Fibroblast of lung (primary cell): ENCODE measurements at regions not wholly inside any gene's neighbourhood (a gene's known extent, or its start where the extent isn't known, plus 50 kb on each side); places are given as distances from the start of the nearest gene placed in this dataset.

Source experiments
- DNase-seq, 2 donors: peaks; one replicate each; pipeline versions ENCODE4 v3.0.0 to v3.0.0-alpha.2; 2010; ENCODE audit warnings: low read depth in 2 of 2
- H2AFZ ChIP-seq: 2 replicates; pipeline ENCODE4 v1.5.1; 2012; ENCODE audit warnings: low read length, control low read depth, inconsistent platforms
- H3K27ac ChIP-seq: 2 replicates; pipeline ENCODE4 v1.5.1; 2011; ENCODE audit warnings: low read length, control low read depth; ENCODE audit not compliant: insufficient read depth
- H3K27me3 ChIP-seq: 2 replicates; pipeline ENCODE4 v1.5.1; 2011; ENCODE audit warnings: mild to moderate bottlenecking, low read length; ENCODE audit not compliant: control insufficient read depth, insufficient read depth
- H3K36me3 ChIP-seq: 2 replicates; pipeline ENCODE4 v1.5.1; 2011; ENCODE audit warnings: low read length; ENCODE audit not compliant: control insufficient read depth, insufficient read depth
- H3K4me1 ChIP-seq: 2 replicates; pipeline ENCODE4 v1.5.1; 2011; ENCODE audit warnings: low read length; ENCODE audit not compliant: control insufficient read depth, insufficient read depth; ENCODE audit errors: extremely low read depth
- H3K4me2 ChIP-seq: 2 replicates; pipeline ENCODE4 v1.5.1; 2011; ENCODE audit warnings: low read length, control low read depth; ENCODE audit not compliant: insufficient read depth; ENCODE audit errors: extremely low read depth
- H3K4me3 ChIP-seq, 4 experiments: fragments of 200-600 bp in 1 of 4; sonication (generic) in 1 of 4; replicated peaks in 1 of 4; 2 replicates each; pipeline ENCODE4 v1.5.1; 2011 to 2016; ENCODE audit warnings: low read length in 4 of 4, low read depth in 3 of 4, mild to moderate bottlenecking in 3 of 4, control low read depth in 2 of 4, inconsistent platforms in 1 of 4, mixed read lengths in 1 of 4; ENCODE audit not compliant: insufficient read depth in 1 of 4; ENCODE audit errors: control extremely low read depth in 1 of 4
- H3K79me2 ChIP-seq: 2 replicates; pipeline ENCODE4 v1.5.1; 2012; ENCODE audit warnings: mild to moderate bottlenecking, low read length, inconsistent platforms; ENCODE audit not compliant: control insufficient read depth, insufficient read depth
- H3K9ac ChIP-seq: 2 replicates; pipeline ENCODE4 v1.5.1; 2011; ENCODE audit warnings: mild to moderate bottlenecking, low read length, control low read depth; ENCODE audit not compliant: insufficient read depth
- H3K9me3 ChIP-seq: 2 replicates; pipeline ENCODE4 v1.5.1; 2012; ENCODE audit warnings: low read depth, low read length; ENCODE audit not compliant: control insufficient read depth, insufficient read depth
- H4K20me1 ChIP-seq: 2 replicates; pipeline ENCODE4 v1.5.1; 2011; ENCODE audit warnings: low read length; ENCODE audit not compliant: control insufficient read depth, insufficient read depth; ENCODE audit errors: extremely low read depth
- EZH2 ChIP-seq: IDR thresholded peaks from 2 replicates; pipeline ENCODE4 v1.5.1; 2012; ENCODE audit warnings: low read length, control low read depth, mild to moderate bottlenecking; ENCODE audit errors: missing control alignments
- TF ChIP-seq, protein P1 (sequence below), 2 donors: IDR thresholded peaks in 1 of 2; conservative IDR thresholded peaks in 1 of 2; 1 replicate in 1 of 2; 2 replicates in 1 of 2; pipeline ENCODE4 v1.5.1; 2011 to 2012; ENCODE audit warnings: low read length in 2 of 2, control low read depth in 1 of 2, inconsistent platforms in 1 of 2, low read depth in 1 of 2, mild to moderate bottlenecking in 1 of 2

DNA sequence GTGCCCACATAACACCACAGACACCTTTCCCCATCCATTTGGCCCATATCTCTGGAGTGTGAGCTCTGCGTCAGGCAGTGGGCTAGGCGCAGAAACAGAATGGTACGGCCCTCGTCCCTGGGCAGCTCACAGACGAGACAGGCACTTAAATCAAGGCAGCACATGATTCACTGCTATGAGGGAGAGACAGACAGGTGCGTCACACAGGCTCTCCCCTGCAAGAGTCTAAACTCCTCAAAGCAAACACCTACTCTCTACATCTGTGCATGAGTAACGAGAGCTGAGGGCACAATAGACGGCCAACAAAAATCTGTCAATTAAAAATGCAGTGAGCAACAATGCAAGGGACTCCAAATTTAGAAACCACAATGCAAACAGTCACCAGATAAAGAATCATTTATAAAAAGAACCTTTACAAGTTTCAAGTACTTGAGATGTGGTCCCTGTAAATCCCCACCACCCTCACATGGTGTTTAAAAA is 348.9 kb downstream of the UQCRFS1 start:
- H3K4me1 ChIP-seq, result no peaks in the 10 kb centered on the region
- no peak overlapping the region for H3K9ac ChIP-seq
- DNase-seq, result no peak
- H3K27ac ChIP-seq, result no peak overlapping the region
- H3K79me2 ChIP-seq, result no peaks in the 10 kb centered on the region
- H2AFZ ChIP-seq, result no peak overlapping the region
- H3K9me3 ChIP-seq, result no peaks in the 10 kb centered on the region
- no peaks in the 10 kb centered on the region for H4K20me1 ChIP-seq
- no peaks in the 10 kb centered on the region for H3K36me3 ChIP-seq
- H3K4me2 ChIP-seq, result no peak overlapping the region
- no peaks in the 10 kb centered on the region for H3K27me3 ChIP-seq
- TF ChIP-seq, protein P1, sequence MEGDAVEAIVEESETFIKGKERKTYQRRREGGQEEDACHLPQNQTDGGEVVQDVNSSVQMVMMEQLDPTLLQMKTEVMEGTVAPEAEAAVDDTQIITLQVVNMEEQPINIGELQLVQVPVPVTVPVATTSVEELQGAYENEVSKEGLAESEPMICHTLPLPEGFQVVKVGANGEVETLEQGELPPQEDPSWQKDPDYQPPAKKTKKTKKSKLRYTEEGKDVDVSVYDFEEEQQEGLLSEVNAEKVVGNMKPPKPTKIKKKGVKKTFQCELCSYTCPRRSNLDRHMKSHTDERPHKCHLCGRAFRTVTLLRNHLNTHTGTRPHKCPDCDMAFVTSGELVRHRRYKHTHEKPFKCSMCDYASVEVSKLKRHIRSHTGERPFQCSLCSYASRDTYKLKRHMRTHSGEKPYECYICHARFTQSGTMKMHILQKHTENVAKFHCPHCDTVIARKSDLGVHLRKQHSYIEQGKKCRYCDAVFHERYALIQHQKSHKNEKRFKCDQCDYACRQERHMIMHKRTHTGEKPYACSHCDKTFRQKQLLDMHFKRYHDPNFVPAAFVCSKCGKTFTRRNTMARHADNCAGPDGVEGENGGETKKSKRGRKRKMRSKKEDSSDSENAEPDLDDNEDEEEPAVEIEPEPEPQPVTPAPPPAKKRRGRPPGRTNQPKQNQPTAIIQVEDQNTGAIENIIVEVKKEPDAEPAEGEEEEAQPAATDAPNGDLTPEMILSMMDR (conservative IDR thresholded peaks at IDR 0.05 in 1 of 2, IDR thresholded peaks at IDR 0.05 in 1 of 2; ENCODE audit: low read depth in 1 of 2, low read length in 2 of 2), result no peak
- no peak for TF ChIP-seq EZH2
- H3K4me3 ChIP-seq, result no peak overlapping the region

DNA sequence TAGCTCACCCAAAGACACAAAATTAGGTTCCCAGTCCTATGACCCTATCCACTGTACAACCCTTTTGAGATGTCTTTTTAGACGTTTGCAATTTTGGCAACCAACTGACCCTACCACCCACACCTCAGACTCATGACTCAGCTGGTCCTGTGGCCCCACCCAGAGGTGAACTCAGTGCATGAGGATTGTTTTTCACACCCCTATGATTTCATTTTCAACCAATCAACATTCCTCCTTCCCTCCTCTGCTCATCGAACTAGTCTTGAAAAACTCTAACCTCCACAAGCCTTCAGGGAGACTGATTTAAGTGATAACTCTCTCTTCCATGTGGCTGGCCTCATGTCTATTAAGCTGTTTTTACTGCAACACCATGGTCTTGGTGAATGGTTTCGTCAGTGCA is 350.7 kb downstream of the UQCRFS1 start:
- H3K4me1 ChIP-seq, result no peaks in the 10 kb centered on the region
- H4K20me1 ChIP-seq, result no peaks in the 10 kb centered on the region
- no peak overlapping the region for H3K27ac ChIP-seq
- H3K4me2 ChIP-seq, result no peak overlapping the region
- no peak overlapping the region for H3K9ac ChIP-seq
- H3K36me3 ChIP-seq, result no peaks in the 10 kb centered on the region
- H3K27me3 ChIP-seq, result no peaks in the 10 kb centered on the region
- no peak overlapping the region for H3K4me3 ChIP-seq
- H3K79me2 ChIP-seq, result no peaks in the 10 kb centered on the region
- no peaks in the 10 kb centered on the region for H3K9me3 ChIP-seq
- H2AFZ ChIP-seq, result no peak overlapping the region
- TF ChIP-seq, protein P1 (conservative IDR thresholded peaks at IDR 0.05 in 1 of 2, IDR thresholded peaks at IDR 0.05 in 1 of 2; ENCODE audit: low read depth in 1 of 2, low read length in 2 of 2), result no peak
- no peak for TF ChIP-seq EZH2
- DNase-seq, result no peak

- H3K9me3 ChIP-seq, result no peaks in the 10 kb centered on the region
- no peaks in the 10 kb centered on the region for H3K27me3 ChIP-seq
- no peak for TF ChIP-seq EZH2
- H2AFZ ChIP-seq, result no peak overlapping the region
- H3K27ac ChIP-seq, result no peak overlapping the region
- H3K4me2 ChIP-seq, result no peak overlapping the region
- DNase-seq, result no peak
- H3K9ac ChIP-seq, result no peak overlapping the region
- no peaks in the 10 kb centered on the region for H3K36me3 ChIP-seq
- H4K20me1 ChIP-seq, result no peaks in the 10 kb centered on the region
- no peaks in the 10 kb centered on the region for H3K4me1 ChIP-seq
- H3K4me3 ChIP-seq, result no peak overlapping the region
- H3K79me2 ChIP-seq, result no peaks in the 10 kb centered on the region
These were observed 353.1 kb downstream of the UQCRFS1 start for GRCh38 chr19:28859811-28860210.
